ENCODE measurements at regions not wholly inside any gene's neighbourhood (a gene's known extent, or its start where the extent isn't known, plus 50 kb on each side); places are given as distances from the start of the nearest gene placed in this dataset.

- TF ChIP-seq CDX4 (CRISPR knock-in tag; IDR thresholded peaks at IDR 0.05; ENCODE audit: borderline replicate concordance): no peak
- no peak for TF ChIP-seq ZBTB43 (CRISPR knock-in tag; IDR thresholded peaks at IDR 0.05)
- TF ChIP-seq CTCF (IDR thresholded peaks at IDR 0.05): no peak
- TF ChIP-seq KAT7 (CRISPR knock-in tag; IDR thresholded peaks at IDR 0.05; ENCODE audit: borderline replicate concordance): no peak
- no peak for TF ChIP-seq FOXK1 (CRISPR knock-in tag; IDR thresholded peaks at IDR 0.05)
- no peak for TF ChIP-seq TEAD1 (CRISPR knock-in tag; IDR thresholded peaks at IDR 0.05)
- no peak for TF ChIP-seq RELA (CRISPR knock-in tag; IDR thresholded peaks at IDR 0.05; ENCODE audit: borderline replicate concordance)
- TF ChIP-seq USF2 (CRISPR knock-in tag; IDR thresholded peaks at IDR 0.05): no peak
- TF ChIP-seq ZNF232 (CRISPR knock-in tag; IDR thresholded peaks at IDR 0.05): no peak
- TF ChIP-seq PRRX2 (CRISPR knock-in tag; IDR thresholded peaks at IDR 0.05): no peak
- Mint-ChIP-seq H3K4me3 (no peak overlapping the region), H3K27me3 (ENCODE audit: low read depth) (peaks cover 2% of the 10 kb centered on the region; the same call in 1 of the 2 replicates), H3K36me3 (no peaks in the 10 kb centered on the region), H3K9me3 (no peaks in the 10 kb centered on the region), H3K4me1 (peaks cover 14% of the 10 kb centered on the region), H3K27ac (no peak overlapping the region)
- POLR2A ChIA-PET: interaction anchor here (0.7 kb wide), 1 partner anchor 573 kb away, joined by 8 read pairs; no protein-coding TSS in a partner anchor
- DNase-seq (ENCODE audit: low spot score) (no peak), ATAC-seq (no peak)
- CTCF ChIA-PET: no interaction called here
Observed at GRCh38 chr2:129078548-129078947, 759.9 kb upstream of the HS6ST1 start.

GRCh38 chr2:129080715-129081476 is 762.2 kb upstream of the HS6ST1 start:
- Mint-ChIP-seq H3K36me3 (no peaks in the 10 kb centered on the region), H3K9me3 (no peaks in the 10 kb centered on the region), H3K4me1 (peaks cover 14% of the 10 kb centered on the region), H3K27me3 (ENCODE audit: low read depth) (peaks cover 2% of the 10 kb centered on the region; the same call in 1 of the 2 replicates), H3K4me3 (no peak overlapping the region), H3K27ac (no peak overlapping the region; the same call in 1 of the 2 replicates)
- no peak for DNase-seq (ENCODE audit: low spot score)
- no peak for TF ChIP-seq ERG (CRISPR knock-in tag; IDR thresholded peaks at IDR 0.05)
- no peak for TF ChIP-seq EMX1 (CRISPR knock-in tag; IDR thresholded peaks at IDR 0.05)
- no peak for TF ChIP-seq SMAD3 (CRISPR knock-in tag; IDR thresholded peaks at IDR 0.05; ENCODE audit: borderline replicate concordance)
- no peak for TF ChIP-seq ZBTB21 (CRISPR knock-in tag; IDR thresholded peaks at IDR 0.05; ENCODE audit: borderline replicate concordance)
- TF ChIP-seq ZNF138 (CRISPR knock-in tag; conservative IDR thresholded peaks at IDR 0.05): no peak
- TF ChIP-seq GABPB1 (CRISPR knock-in tag; IDR thresholded peaks at IDR 0.05): no peak
- CTCF ChIA-PET: no interaction called here
- POLR2A ChIA-PET: no interaction called here
- no peak; the same call in 1 of the 2 replicates for ATAC-seq

- Mint-ChIP-seq H3K4me3 (no peak overlapping the region), H3K27me3 (ENCODE audit: low read depth) (no peaks in the 10 kb centered on the region), H3K27ac (no peak overlapping the region), H3K36me3 (no peaks in the 10 kb centered on the region), H3K9me3 (no peaks in the 10 kb centered on the region), H3K4me1 (peaks cover 11% of the 10 kb centered on the region; the same call in 1 of the 2 replicates)
- ATAC-seq: no peak
- CTCF ChIA-PET: no interaction called here
- no peak for DNase-seq (ENCODE audit: low spot score)
- POLR2A ChIA-PET: no interaction called here
- TF ChIP-seq NR1H2 (CRISPR knock-in tag; IDR thresholded peaks at IDR 0.05) (no peak), GRHL2 (CRISPR knock-in tag; IDR thresholded peaks at IDR 0.05; ENCODE audit: insufficient replicate concordance, severe bottlenecking) (no peak), KAT7 (CRISPR knock-in tag; IDR thresholded peaks at IDR 0.05; ENCODE audit: borderline replicate concordance) (no peak), SMAD4 (CRISPR knock-in tag; IDR thresholded peaks at IDR 0.05) (no peak), ATF3 (CRISPR knock-in tag; conservative IDR thresholded peaks at IDR 0.05) (no peak), FOXJ3 (CRISPR knock-in tag; IDR thresholded peaks at IDR 0.05; ENCODE audit: borderline replicate concordance) (no peak), USF2 (CRISPR knock-in tag; IDR thresholded peaks at IDR 0.05) (no peak), CREB1 (CRISPR knock-in tag; IDR thresholded peaks at IDR 0.05) (no peak), CTCF (IDR thresholded peaks at IDR 0.05) (no peak)
Observed at GRCh38 chr2:129085386-129085785, 766.7 kb upstream of the HS6ST1 start.
